Neural progenitor cell (in vitro differentiated cells): ENCODE measurements at regions not wholly inside any gene's neighbourhood (a gene's known extent, or its start where the extent isn't known, plus 50 kb on each side); places are given as distances from the start of the nearest gene placed in this dataset.

Experiments used
- EZH2 ChIP-seq: fragments of 200-600 bp; sonication (generic); IDR thresholded peaks from 2 replicates; pipeline ENCODE4 v1.6.1; 2017; ENCODE audit warnings: antibody characterized with exemption, mild to moderate bottlenecking, moderate library complexity
- TF ChIP-seq, protein P1 (sequence below): fragments of 200-600 bp; sonication (generic); IDR thresholded peaks from 2 replicates; pipeline ENCODE4 v1.5.1; 2017; ENCODE audit warnings: antibody characterized with exemption, mild to moderate bottlenecking

DNA sequence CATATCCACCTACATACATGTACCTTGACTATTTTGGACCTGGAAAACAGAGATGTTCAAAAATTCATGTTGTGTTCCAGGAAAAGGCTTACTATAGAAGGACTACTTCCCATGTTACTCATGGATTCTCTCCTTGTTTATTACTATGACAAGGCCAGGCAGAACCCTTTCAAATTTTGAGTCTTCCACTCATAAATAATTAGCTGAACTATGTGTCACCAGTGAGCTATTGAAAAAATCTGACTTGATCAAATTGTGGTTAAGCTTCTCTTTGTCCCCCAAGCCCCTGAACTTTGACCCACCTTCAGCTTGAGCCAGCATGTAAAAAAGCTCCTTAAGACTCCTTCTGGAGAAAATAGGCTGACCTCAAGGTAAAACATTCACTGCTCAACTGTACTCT lies 1142.8 kb upstream of the EYS start:
- TF ChIP-seq, protein P1, sequence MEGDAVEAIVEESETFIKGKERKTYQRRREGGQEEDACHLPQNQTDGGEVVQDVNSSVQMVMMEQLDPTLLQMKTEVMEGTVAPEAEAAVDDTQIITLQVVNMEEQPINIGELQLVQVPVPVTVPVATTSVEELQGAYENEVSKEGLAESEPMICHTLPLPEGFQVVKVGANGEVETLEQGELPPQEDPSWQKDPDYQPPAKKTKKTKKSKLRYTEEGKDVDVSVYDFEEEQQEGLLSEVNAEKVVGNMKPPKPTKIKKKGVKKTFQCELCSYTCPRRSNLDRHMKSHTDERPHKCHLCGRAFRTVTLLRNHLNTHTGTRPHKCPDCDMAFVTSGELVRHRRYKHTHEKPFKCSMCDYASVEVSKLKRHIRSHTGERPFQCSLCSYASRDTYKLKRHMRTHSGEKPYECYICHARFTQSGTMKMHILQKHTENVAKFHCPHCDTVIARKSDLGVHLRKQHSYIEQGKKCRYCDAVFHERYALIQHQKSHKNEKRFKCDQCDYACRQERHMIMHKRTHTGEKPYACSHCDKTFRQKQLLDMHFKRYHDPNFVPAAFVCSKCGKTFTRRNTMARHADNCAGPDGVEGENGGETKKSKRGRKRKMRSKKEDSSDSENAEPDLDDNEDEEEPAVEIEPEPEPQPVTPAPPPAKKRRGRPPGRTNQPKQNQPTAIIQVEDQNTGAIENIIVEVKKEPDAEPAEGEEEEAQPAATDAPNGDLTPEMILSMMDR: no peak
- TF ChIP-seq EZH2: no peak
